Muscle layer of colon (tissue), 2 donors: ENCODE measurements at regions not wholly inside any gene's neighbourhood (a gene's known extent, or its start where the extent isn't known, plus 50 kb on each side); places are given as distances from the start of the nearest gene placed in this dataset.

Experiments used
- H3K27ac ChIP-seq: one replicate; pipeline ENCODE4 v1.7.0; 2013; ENCODE audit warnings: low read depth, mild to moderate bottlenecking, low read length, moderate library complexity
- H3K27me3 ChIP-seq, 2 donors: one replicate each; pipeline ENCODE4 v1.7.0; 2013; ENCODE audit warnings: low read length in 2 of 2, mild to moderate bottlenecking in 2 of 2; ENCODE audit not compliant: insufficient read depth in 2 of 2, control insufficient read depth in 1 of 2
- H3K36me3 ChIP-seq: one replicate; pipeline ENCODE4 v1.7.0; 2013; ENCODE audit warnings: mild to moderate bottlenecking, low read length; ENCODE audit not compliant: insufficient read depth
- H3K4me1 ChIP-seq: one replicate; pipeline ENCODE4 v1.7.0; 2013; ENCODE audit warnings: mild to moderate bottlenecking, low read length; ENCODE audit not compliant: insufficient read depth
- H3K4me3 ChIP-seq, 2 donors: one replicate each; pipeline ENCODE4 v1.7.0; 2013; ENCODE audit warnings: low read length in 2 of 2, low read depth in 1 of 2, mild to moderate bottlenecking in 1 of 2, moderate library complexity in 1 of 2
- H3K9ac ChIP-seq: one replicate; pipeline ENCODE4 v1.7.0; 2013; ENCODE audit warnings: low read length
- H3K9me3 ChIP-seq: one replicate; pipeline ENCODE4 v1.7.0; 2013; ENCODE audit warnings: mild to moderate bottlenecking, low read length
- donor health status: abdominal sarcoma.
- donor health status: Adenocarcinoma of cecum.

- no peak overlapping the region for H3K27ac ChIP-seq
Observed at GRCh38 chr11:131281316-131281715, 89.1 kb upstream of the NTM start.

GRCh38 chr11:131284041-131284440 is 86.4 kb upstream of the NTM start:
- Histone ChIP-seq H3K4me1 (no peaks in the 10 kb centered on the region), H3K4me3 (no peak overlapping the region), H3K9me3 (no peaks in the 10 kb centered on the region), H3K9ac (no peak overlapping the region), H3K27ac (no peak overlapping the region), H3K36me3 (no peaks in the 10 kb centered on the region), H3K27me3 (no peaks in the 10 kb centered on the region)

More at GRCh38 chr11:131281316-131281715, 89.1 kb upstream of the NTM start:
- Histone ChIP-seq H3K9me3 (no peaks in the 10 kb centered on the region), H3K4me1 (no peaks in the 10 kb centered on the region), H3K9ac (no peak overlapping the region), H3K4me3 (no peak overlapping the region), H3K27me3 (no peaks in the 10 kb centered on the region), H3K36me3 (no peaks in the 10 kb centered on the region)

GRCh38 chr11:131288521-131289091 is 81.8 kb upstream of the NTM start:
- Histone ChIP-seq H3K9me3 (no peaks in the 10 kb centered on the region), H3K27me3 (no peaks in the 10 kb centered on the region), H3K27ac (no peak overlapping the region), H3K4me1 (no peaks in the 10 kb centered on the region), H3K9ac (no peak overlapping the region), H3K4me3 (no peak overlapping the region), H3K36me3 (no peaks in the 10 kb centered on the region)

GRCh38 chr11:131290185-131290584 is 80.2 kb upstream of the NTM start:
- Histone ChIP-seq H3K27me3 (no peaks in the 10 kb centered on the region), H3K4me1 (no peaks in the 10 kb centered on the region), H3K4me3 (no peak overlapping the region), H3K9me3 (no peaks in the 10 kb centered on the region), H3K27ac (no peak overlapping the region), H3K9ac (no peak overlapping the region), H3K36me3 (no peaks in the 10 kb centered on the region)

GRCh38 chr11:131295986-131296385 is 74.4 kb upstream of the NTM start:
- no peaks in the 10 kb centered on the region for H3K4me1 ChIP-seq
- H3K9ac ChIP-seq, result no peak overlapping the region
- no peaks in the 10 kb centered on the region for H3K27me3 ChIP-seq
- no peak overlapping the region for H3K27ac ChIP-seq
- H3K4me3 ChIP-seq, result no peak overlapping the region
- H3K36me3 ChIP-seq, result no peaks in the 10 kb centered on the region
- no peaks in the 10 kb centered on the region for H3K9me3 ChIP-seq

- Histone ChIP-seq H3K9me3 (no peaks in the 10 kb centered on the region), H3K9ac (no peak overlapping the region), H3K4me1 (no peaks in the 10 kb centered on the region), H3K27me3 (no peaks in the 10 kb centered on the region), H3K4me3 (no peak overlapping the region), H3K36me3 (no peaks in the 10 kb centered on the region), H3K27ac (no peak overlapping the region)
Observed at GRCh38 chr11:131297441-131297840, 73.0 kb upstream of the NTM start.

GRCh38 chr11:131299598-131300438 is 70.6 kb upstream of the NTM start:
- Histone ChIP-seq H3K4me3 (no peak overlapping the region), H3K9me3 (no peaks in the 10 kb centered on the region), H3K27ac (no peak overlapping the region), H3K27me3 (no peaks in the 10 kb centered on the region), H3K36me3 (no peaks in the 10 kb centered on the region), H3K9ac (no peak overlapping the region), H3K4me1 (no peaks in the 10 kb centered on the region)

- H3K9me3 ChIP-seq, result no peaks in the 10 kb centered on the region
- no peak overlapping the region for H3K9ac ChIP-seq
- no peak overlapping the region for H3K4me3 ChIP-seq
- no peaks in the 10 kb centered on the region for H3K36me3 ChIP-seq
- H3K27ac ChIP-seq, result no peak overlapping the region
- H3K4me1 ChIP-seq, result no peaks in the 10 kb centered on the region
- no peaks in the 10 kb centered on the region for H3K27me3 ChIP-seq
Observed at GRCh38 chr11:131300439-131300717, 70.0 kb upstream of the NTM start.

- Histone ChIP-seq H3K4me1 (no peaks in the 10 kb centered on the region), H3K27me3 (no peaks in the 10 kb centered on the region), H3K36me3 (no peaks in the 10 kb centered on the region), H3K4me3 (no peak overlapping the region), H3K9me3 (no peaks in the 10 kb centered on the region), H3K9ac (no peak overlapping the region), H3K27ac (no peak overlapping the region)
Observed at GRCh38 chr11:131301306-131301705, 69.1 kb upstream of the NTM start.

- no peaks in the 10 kb centered on the region for H3K27me3 ChIP-seq
- no peaks in the 10 kb centered on the region for H3K36me3 ChIP-seq
- no peaks in the 10 kb centered on the region for H3K4me1 ChIP-seq
- no peak overlapping the region for H3K4me3 ChIP-seq
- H3K9me3 ChIP-seq, result no peaks in the 10 kb centered on the region
- no peak overlapping the region for H3K27ac ChIP-seq
- H3K9ac ChIP-seq, result no peak overlapping the region
Observed at GRCh38 chr11:131302836-131303235, 67.6 kb upstream of the NTM start.

GRCh38 chr11:131303611-131304119 is 66.8 kb upstream of the NTM start:
- Histone ChIP-seq H3K36me3 (no peaks in the 10 kb centered on the region), H3K27me3 (no peaks in the 10 kb centered on the region), H3K9ac (no peak overlapping the region), H3K9me3 (no peaks in the 10 kb centered on the region), H3K4me3 (no peak overlapping the region), H3K4me1 (no peaks in the 10 kb centered on the region), H3K27ac (no peak overlapping the region)

- Histone ChIP-seq H3K9ac (no peak overlapping the region), H3K27me3 (no peaks in the 10 kb centered on the region), H3K4me3 (no peak overlapping the region), H3K27ac (no peak overlapping the region), H3K4me1 (no peaks in the 10 kb centered on the region), H3K9me3 (no peaks in the 10 kb centered on the region), H3K36me3 (no peaks in the 10 kb centered on the region)
Observed at GRCh38 chr11:131305005-131305404, 65.4 kb upstream of the NTM start.
